IMR-90 (cell line): ENCODE measurements at regions not wholly inside any gene's neighbourhood (a gene's known extent, or its start where the extent isn't known, plus 50 kb on each side); places are given as distances from the start of the nearest gene placed in this dataset.

ENCODE experiments used
- ATAC-seq: fragments of 200-7000 bp; cut with Tn5 transposase; 2 replicates; pipeline ENCODE4 v1.9.1; 2020; ENCODE audit warnings: low read depth, mild to moderate bottlenecking, moderate library complexity
- BruUV-seq: library from RNA; stranded (reverse); fragments of 400-500 nt; replicated peaks from 2 replicates; lab custom pipeline; 2021; lab: Mats Ljungman, UMichigan
- CTCF ChIA-PET: fragments of 300-600 bp; formaldehyde crosslinking; extraction: SDS; loops from one replicate; lab custom pipeline; 2021; ENCODE audit warnings: antibody characterized with exemption; lab: Yijun Ruan, JAX
- POLR2A ChIA-PET: fragments of 300-600 bp; sonication (Branson Sonifier 250); formaldehyde crosslinking; loops from one replicate; lab custom pipeline; 2022; ENCODE audit warnings: antibody characterized with exemption; ENCODE audit not compliant: unreplicated experiment; lab: Charles Lee
- DNase-seq: peaks from one replicate; pipeline ENCODE4 v3.0.0; 2013
- H2AFZ ChIP-seq: replicated peaks from 2 replicates; pipeline ENCODE3; 2013; ENCODE audit warnings: low read length, mild to moderate bottlenecking; ENCODE audit not compliant: poor library complexity
- H2AK5ac ChIP-seq: 2 replicates; pipeline ENCODE4 v1.6.1; 2013; ENCODE audit warnings: low read depth, low read length, inconsistent platforms
- H2AK9ac ChIP-seq: replicated peaks from 2 replicates; pipeline ENCODE3; 2013; ENCODE audit warnings: mild to moderate bottlenecking, low read depth, low read length, moderate library complexity; ENCODE audit not compliant: poor library complexity
- H2BK120ac ChIP-seq: 2 replicates; pipeline ENCODE4 v1.6.1; 2013; ENCODE audit warnings: low read depth, low read length, inconsistent platforms
- H2BK15ac ChIP-seq: 3 replicates; pipeline ENCODE4 v1.6.1; 2013; ENCODE audit warnings: low read depth, low read length, inconsistent platforms
- H2BK20ac ChIP-seq: 2 replicates; pipeline ENCODE4 v1.6.1; 2013; ENCODE audit warnings: low read depth, mild to moderate bottlenecking, inconsistent platforms, low read length, moderate library complexity
- H2BK5ac ChIP-seq: 2 replicates; pipeline ENCODE4 v1.6.1; 2013; ENCODE audit warnings: mild to moderate bottlenecking, low read depth, low read length, inconsistent platforms; ENCODE audit not compliant: poor library complexity, severe bottlenecking
- H3K14ac ChIP-seq: replicated peaks from 2 replicates; pipeline ENCODE4 v1.6.1; 2013; ENCODE audit warnings: low read depth, low read length, inconsistent platforms
- H3K18ac ChIP-seq: 2 replicates; pipeline ENCODE4 v1.6.1; 2013; ENCODE audit warnings: low read depth, low read length, control low read depth
- H3K23ac ChIP-seq: 2 replicates; pipeline ENCODE4 v1.6.1; 2013; ENCODE audit warnings: low read depth, low read length, inconsistent platforms
- H3K27ac ChIP-seq: 2 replicates; pipeline ENCODE4 v1.5.1; 2013; ENCODE audit warnings: mild to moderate bottlenecking, control low read depth, low read length; ENCODE audit not compliant: insufficient read depth
- H3K27me3 ChIP-seq: 2 replicates; pipeline ENCODE4 v1.6.1; 2013; ENCODE audit warnings: low read length; ENCODE audit not compliant: control insufficient read depth, insufficient read depth
- H3K36me3 ChIP-seq: 2 replicates; pipeline ENCODE4 v1.6.1; 2013; ENCODE audit warnings: low read length, mixed read lengths; ENCODE audit not compliant: control insufficient read depth, insufficient read depth
- H3K4ac ChIP-seq: 2 replicates; pipeline ENCODE4 v1.6.1; 2013; ENCODE audit warnings: low read depth, low read length, inconsistent platforms
- H3K4me1 ChIP-seq: 2 replicates; pipeline ENCODE4 v1.6.1; 2013; ENCODE audit warnings: low read length, mixed read lengths; ENCODE audit not compliant: control insufficient read depth, insufficient read depth
- H3K4me2 ChIP-seq: 2 replicates; pipeline ENCODE4 v1.6.1; 2013; ENCODE audit warnings: low read depth, mild to moderate bottlenecking, control low read depth, low read length, moderate library complexity
- H3K4me3 ChIP-seq: 2 replicates; pipeline ENCODE4 v1.5.1; 2013; ENCODE audit warnings: low read depth, mild to moderate bottlenecking, control low read depth, low read length, moderate library complexity; ENCODE audit not compliant: insufficient read depth
- H3K56ac ChIP-seq: 2 replicates; pipeline ENCODE4 v1.6.1; 2013; ENCODE audit warnings: low read length, inconsistent platforms; ENCODE audit not compliant: insufficient read depth; ENCODE audit errors: extremely low read depth
- H3K79me1 ChIP-seq, 2 experiments: 2 replicates each; pipeline ENCODE4 v1.6.1; 2013; ENCODE audit warnings: low read length in 2 of 2, inconsistent platforms in 1 of 2, low read depth in 1 of 2
- H3K9ac ChIP-seq: 2 replicates; pipeline ENCODE4 v1.6.1; 2013; ENCODE audit warnings: low read depth, low read length, control low read depth
- H3K9me1 ChIP-seq: 2 replicates; pipeline ENCODE4 v1.6.1; 2013; ENCODE audit warnings: low read length, inconsistent platforms; ENCODE audit not compliant: insufficient read depth
- H3K9me3 ChIP-seq: 2 replicates; pipeline ENCODE4 v1.6.1; 2013; ENCODE audit warnings: low read length; ENCODE audit not compliant: control insufficient read depth, insufficient read depth
- H4K20me1 ChIP-seq: 2 replicates; pipeline ENCODE4 v1.6.1; 2013; ENCODE audit warnings: low read length, inconsistent platforms; ENCODE audit not compliant: insufficient read depth
- H4K5ac ChIP-seq: 2 replicates; pipeline ENCODE4 v1.6.1; 2013; ENCODE audit warnings: mild to moderate bottlenecking, low read depth, low read length, control low read depth
- H4K8ac ChIP-seq, 2 experiments: 2 replicates each; pipeline ENCODE4 v1.6.1; 2013; ENCODE audit warnings: low read depth in 2 of 2, low read length in 2 of 2, control low read depth in 1 of 2, inconsistent platforms in 1 of 2
- H4K91ac ChIP-seq: 2 replicates; pipeline ENCODE4 v1.6.1; 2013; ENCODE audit warnings: low read depth, low read length, inconsistent platforms; ENCODE audit not compliant: insufficient read depth
- BHLHE40 ChIP-seq: fragments of 150-350 bp; IDR thresholded peaks from 2 replicates; pipeline ENCODE4 v1.6.1; 2016; ENCODE audit warnings: mild to moderate bottlenecking, low read depth, low read length
- CEBPB ChIP-seq: IDR thresholded peaks from 2 replicates; pipeline ENCODE4 v1.6.1; 2012; ENCODE audit warnings: low read depth, low read length, improper control_type of control experiment
- CHD1 ChIP-seq: IDR thresholded peaks from 2 replicates; pipeline ENCODE4 v1.6.1; 2012; ENCODE audit warnings: low read depth, low read length, improper control_type of control experiment
- CTCF ChIP-seq: conservative IDR thresholded peaks from 2 replicates; pipeline ENCODE4 v1.5.1; 2012; ENCODE audit warnings: mild to moderate bottlenecking, low read depth, low read length, improper control_type of control experiment
- FOS ChIP-seq: fragments of 150-350 bp; IDR thresholded peaks from 2 replicates; pipeline ENCODE4 v1.6.1; 2016; ENCODE audit warnings: low read depth, low read length
- MAFK ChIP-seq: IDR thresholded peaks from 2 replicates; pipeline ENCODE4 v1.6.1; 2012; ENCODE audit warnings: low read depth, low read length, improper control_type of control experiment
- MAZ ChIP-seq: IDR thresholded peaks from 2 replicates; pipeline ENCODE4 v1.6.1; 2012; ENCODE audit warnings: low read depth, mild to moderate bottlenecking, low read length, improper control_type of control experiment, moderate library complexity, borderline replicate concordance
- MXI1 ChIP-seq: IDR thresholded peaks from 2 replicates; pipeline ENCODE4 v1.6.1; 2012; ENCODE audit warnings: low read depth, mild to moderate bottlenecking, low read length, moderate library complexity, borderline replicate concordance
- NFE2L2 ChIP-seq: fragments of 150-350 bp; IDR thresholded peaks from 2 replicates; pipeline ENCODE4 v1.6.1; 2016; ENCODE audit warnings: low read depth, mild to moderate bottlenecking, low read length
- POLR2A ChIP-seq: IDR thresholded peaks from 2 replicates; pipeline ENCODE4 v1.6.1; 2012; ENCODE audit warnings: mild to moderate bottlenecking, low read depth, low read length
- RAD21 ChIP-seq: IDR thresholded peaks from 2 replicates; pipeline ENCODE4 v1.6.1; 2012; ENCODE audit warnings: low read length, improper control_type of control experiment
- RCOR1 ChIP-seq: IDR thresholded peaks from 2 replicates; pipeline ENCODE4 v1.6.1; 2012; ENCODE audit warnings: mild to moderate bottlenecking, low read length, improper control_type of control experiment; ENCODE audit not compliant: insufficient replicate concordance
- RFX5 ChIP-seq: IDR thresholded peaks from 2 replicates; pipeline ENCODE4 v1.8.0; 2012; ENCODE audit warnings: low read depth, mild to moderate bottlenecking, low read length, moderate library complexity
- SMC3 ChIP-seq: fragments of 150-350 bp; IDR thresholded peaks from 2 replicates; pipeline ENCODE4 v1.6.1; 2016; ENCODE audit warnings: low read depth, mild to moderate bottlenecking, antibody characterized with exemption, low read length, moderate library complexity
- WGBS, 2 experiments: methylation state at CpG; one replicate each; pipeline versions ENCODE4 v1.1.5 to v1.1.7; 2013; ENCODE audit warnings: missing lambda C conversion rate in 2 of 2; ENCODE audit not compliant: insufficient read length in 1 of 2; ENCODE audit errors: extremely low coverage in 2 of 2; 5-methylcytosine and 5-hydroxymethylcytosine counted together
- dilution Hi-C: fragments of 300-500 bp; cut with HindIII; formaldehyde crosslinking; loops from one replicate; pipeline ENCODE4 v1.14.3; 2018; ENCODE audit warnings: low sequenced_read_pairs; ENCODE audit not compliant: unreplicated experiment
- in situ Hi-C: fragments of 300-500 bp; cut with MboI; formaldehyde crosslinking; loops from 3 replicates; pipeline ENCODE4 v1.14.3; 2019; ENCODE audit warnings: low sequenced_read_pairs, inconsistent platforms, mixed read lengths
- intact Hi-C: fragments of 100-400 bp; cut with micrococcal nuclease; formaldehyde crosslinking; loops from 2 replicates; pipeline ENCODE4 v1.10.0; 2022
- TF ChIP-seq, protein P1 (sequence below): fragments of 150-350 bp; IDR thresholded peaks from 2 replicates; pipeline ENCODE4 v1.6.1; 2017; ENCODE audit warnings: mild to moderate bottlenecking, antibody characterized with exemption, low read length, low read depth
- TF ChIP-seq, protein P2 (sequence below): fragments of 150-350 bp; IDR thresholded peaks from 2 replicates; pipeline ENCODE4 v1.6.1; 2016; ENCODE audit warnings: low read depth, mild to moderate bottlenecking, low read length, moderate library complexity, borderline replicate concordance

DNA sequence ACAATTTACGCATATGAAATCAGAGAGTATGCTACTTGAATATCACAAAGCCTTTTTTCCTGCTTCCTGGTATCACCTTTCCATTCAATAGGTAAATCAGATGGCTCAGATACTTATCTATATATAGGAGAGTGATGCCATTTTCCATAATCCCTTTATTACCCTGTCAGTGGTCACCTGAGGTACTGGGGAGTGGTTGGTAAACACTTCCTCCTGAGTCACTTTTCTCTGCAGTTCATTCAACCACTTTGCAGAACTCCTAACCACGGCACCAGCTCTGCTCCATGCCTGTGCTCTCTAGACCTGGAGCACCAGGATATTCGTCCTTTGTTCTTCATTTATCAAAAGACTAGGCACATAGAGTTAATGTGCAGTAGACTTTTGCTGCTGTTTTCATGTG is 748.5 kb upstream of the KLHL1 start:
- Histone ChIP-seq H2AK9ac (no peak overlapping the region), H3K79me1 (no peaks in the 10 kb centered on the region), H3K9ac (no peak overlapping the region), H2AFZ (no peak overlapping the region), H3K4me1 (no peaks in the 10 kb centered on the region), H3K4me3 (no peak overlapping the region), H3K18ac (no peak overlapping the region), H4K20me1 (no peaks in the 10 kb centered on the region), H3K36me3 (no peaks in the 10 kb centered on the region), H3K56ac (no peak overlapping the region), H4K91ac (no peak overlapping the region), H2BK15ac (no peak overlapping the region), H2BK20ac (no peak overlapping the region), H2AK5ac (no peak overlapping the region), H3K27ac (no peak overlapping the region), H3K9me3 (peaks cover 6% of the 10 kb centered on the region), H3K4me2 (no peak overlapping the region), H3K9me1 (no peaks in the 10 kb centered on the region), H2BK5ac (no peak overlapping the region), H4K5ac (no peak overlapping the region), H2BK120ac (no peak overlapping the region), H3K14ac (no peak overlapping the region), H3K4ac (no peak overlapping the region), H4K8ac (no peak overlapping the region), H3K27me3 (no peaks in the 10 kb centered on the region), H3K23ac (no peak overlapping the region)
- intact Hi-C loops: no loop called here
- ATAC-seq (no peak), DNase-seq (no peak)
- TF ChIP-seq MAFK: no peak
- TF ChIP-seq CTCF: no peak
- TF ChIP-seq FOS: no peak
- TF ChIP-seq POLR2A: no peak
- TF ChIP-seq RFX5: no peak
- no peak for TF ChIP-seq RCOR1
- no peak for TF ChIP-seq SMC3
- TF ChIP-seq, protein P1, sequence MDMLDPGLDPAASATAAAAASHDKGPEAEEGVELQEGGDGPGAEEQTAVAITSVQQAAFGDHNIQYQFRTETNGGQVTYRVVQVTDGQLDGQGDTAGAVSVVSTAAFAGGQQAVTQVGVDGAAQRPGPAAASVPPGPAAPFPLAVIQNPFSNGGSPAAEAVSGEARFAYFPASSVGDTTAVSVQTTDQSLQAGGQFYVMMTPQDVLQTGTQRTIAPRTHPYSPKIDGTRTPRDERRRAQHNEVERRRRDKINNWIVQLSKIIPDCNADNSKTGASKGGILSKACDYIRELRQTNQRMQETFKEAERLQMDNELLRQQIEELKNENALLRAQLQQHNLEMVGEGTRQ: no peak
- TF ChIP-seq, protein P2, sequence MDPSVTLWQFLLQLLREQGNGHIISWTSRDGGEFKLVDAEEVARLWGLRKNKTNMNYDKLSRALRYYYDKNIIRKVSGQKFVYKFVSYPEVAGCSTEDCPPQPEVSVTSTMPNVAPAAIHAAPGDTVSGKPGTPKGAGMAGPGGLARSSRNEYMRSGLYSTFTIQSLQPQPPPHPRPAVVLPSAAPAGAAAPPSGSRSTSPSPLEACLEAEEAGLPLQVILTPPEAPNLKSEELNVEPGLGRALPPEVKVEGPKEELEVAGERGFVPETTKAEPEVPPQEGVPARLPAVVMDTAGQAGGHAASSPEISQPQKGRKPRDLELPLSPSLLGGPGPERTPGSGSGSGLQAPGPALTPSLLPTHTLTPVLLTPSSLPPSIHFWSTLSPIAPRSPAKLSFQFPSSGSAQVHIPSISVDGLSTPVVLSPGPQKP: no peak
- TF ChIP-seq RAD21: no peak
- no peak for TF ChIP-seq MXI1
- TF ChIP-seq MAZ: no peak
- no peak for TF ChIP-seq CHD1
- TF ChIP-seq CEBPB: no peak
- TF ChIP-seq BHLHE40: no peak
- TF ChIP-seq NFE2L2: no peak
- no TSS peak for BruUV-seq
- WGBS, 2 experiments: no CpG with 5 or more reads among the region's 3 CpGs
- ChIA-PET POLR2A (no interaction called here), CTCF (no interaction called here)
- dilution Hi-C loops: no loop called here
- in situ Hi-C loops: no loop called here
